ENCODE measurements at regions not wholly inside any gene's neighbourhood (a gene's known extent, or its start where the extent isn't known, plus 50 kb on each side); places are given as distances from the start of the nearest gene placed in this dataset.
"Not testable (repeated sequence)": the region's sequence is repeated elsewhere in the genome, so short reads cannot be mapped to it uniquely, and the experiment has no call there.

GRCh38 chr14:101689966-101690365 lies 71.5 kb upstream of the PPP2R5C start:
- H3K4me3 Mint-ChIP-seq; H3K36me3 Mint-ChIP-seq (ENCODE audit: low read depth); intact Hi-C loops (cut with micrococcal nuclease); H3K9me3 Mint-ChIP-seq; H3K27me3 Mint-ChIP-seq (ENCODE audit: low read depth); H3K4me1 Mint-ChIP-seq (ENCODE audit: low read depth); CTCF ChIA-PET; DNase-seq; H3K27ac Mint-ChIP-seq: not testable (repeated sequence)

- intact Hi-C loops (cut with micrococcal nuclease): no loop called here
- DNase-seq: no peak
- Mint-ChIP-seq H3K27ac (no peak overlapping the region), H3K27me3 (ENCODE audit: low read depth) (peaks cover 2% of the 10 kb centered on the region), H3K4me1 (ENCODE audit: low read depth) (no peaks in the 10 kb centered on the region), H3K4me3 (no peak overlapping the region), H3K36me3 (ENCODE audit: low read depth) (peaks cover 2% of the 10 kb centered on the region), H3K9me3 (peaks cover 7% of the 10 kb centered on the region)
- CTCF ChIA-PET: no interaction called here
Measured at GRCh38 chr14:101695659-101696058, 65.8 kb upstream of the PPP2R5C start.

GRCh38 chr14:101704140-101704539 lies 57.4 kb upstream of the PPP2R5C start:
- H3K9me3 Mint-ChIP-seq: no peaks in the 10 kb centered on the region
- no peaks in the 10 kb centered on the region for H3K36me3 Mint-ChIP-seq (ENCODE audit: low read depth)
- no peak for DNase-seq
- no peaks in the 10 kb centered on the region for H3K27me3 Mint-ChIP-seq (ENCODE audit: low read depth)
- no peak overlapping the region for H3K4me3 Mint-ChIP-seq
- intact Hi-C loops (cut with micrococcal nuclease): loop anchor here (10.0 kb wide), 1 partner anchor 321 kb away; no protein-coding TSS in a partner anchor
- CTCF ChIA-PET: interaction anchor here (0.7 kb wide), 1 partner anchor 198 kb away, joined by 3 read pairs; no protein-coding TSS in a partner anchor
- no peak overlapping the region for H3K27ac Mint-ChIP-seq
- peaks cover 27% of the 10 kb centered on the region for H3K4me1 Mint-ChIP-seq (ENCODE audit: low read depth)

- no peaks in the 10 kb centered on the region for H3K9me3 Mint-ChIP-seq
- no peaks in the 10 kb centered on the region for H3K27me3 Mint-ChIP-seq (ENCODE audit: low read depth)
- no peak overlapping the region for H3K27ac Mint-ChIP-seq
- peak; percentile 68 for DNase-seq
- no peak overlapping the region for H3K4me3 Mint-ChIP-seq
- H3K4me1 Mint-ChIP-seq (ENCODE audit: low read depth): peaks cover 27% of the 10 kb centered on the region
- CTCF ChIA-PET: interaction anchor here (0.6 to 3.8 kb wide), 15 partner anchors 10 to 608 kb away, joined by 3 to 25 read pairs (median 3); no protein-coding TSS in a partner anchor
- H3K36me3 Mint-ChIP-seq (ENCODE audit: low read depth): no peaks in the 10 kb centered on the region
- intact Hi-C loops (cut with micrococcal nuclease): loop anchor here (2.0 to 10.0 kb wide), 3 partner anchors 186 to 381 kb away; partner anchors contain the start of gene HSP90AA1
Measured at GRCh38 chr14:101705733-101706508, 55.6 kb upstream of the PPP2R5C start.

GRCh38 chr14:101706509-101707067 lies 54.9 kb upstream of the PPP2R5C start:
- CTCF ChIA-PET: interaction anchor here (0.6 to 3.8 kb wide), 38 partner anchors 10 to 607 kb away, joined by 3 to 25 read pairs (median 4); partner anchors contain the start of gene DYNC1H1
- Mint-ChIP-seq H3K9me3 (no peaks in the 10 kb centered on the region), H3K4me1 (ENCODE audit: low read depth) (peaks cover 27% of the 10 kb centered on the region), H3K27me3 (ENCODE audit: low read depth) (no peaks in the 10 kb centered on the region), H3K27ac (peak overlapping the region; percentile 63), H3K36me3 (ENCODE audit: low read depth) (no peaks in the 10 kb centered on the region), H3K4me3 (no peak overlapping the region)
- no peak for DNase-seq
- intact Hi-C loops (cut with micrococcal nuclease): loop anchor here (1.0 to 10.0 kb wide), 16 partner anchors 16 to 608 kb away; partner anchors contain the start of gene HSP90AA1

GRCh38 chr14:101707068-101707842 lies 54.3 kb upstream of the PPP2R5C start:
- H3K27ac Mint-ChIP-seq: peak overlapping the region; percentile 78
- intact Hi-C loops (cut with micrococcal nuclease): loop anchor here (1.0 to 10.0 kb wide), 16 partner anchors 15 to 607 kb away; partner anchors contain the start of gene HSP90AA1

GRCh38 chr14:101707863-101708620 lies 53.5 kb upstream of the PPP2R5C start:
- peak overlapping the region; percentile 78 for H3K27ac Mint-ChIP-seq
- H3K4me3 Mint-ChIP-seq: peak overlapping the region; percentile 49
- DNase-seq: no peak
- no peaks in the 10 kb centered on the region for H3K9me3 Mint-ChIP-seq
- intact Hi-C loops (cut with micrococcal nuclease): loop anchor here (1.0 to 10.0 kb wide), 16 partner anchors 14 to 606 kb away; partner anchors contain the start of gene HSP90AA1
- CTCF ChIA-PET: interaction anchor here (1.0 to 3.8 kb wide), 16 partner anchors 12 to 245 kb away, joined by 3 to 25 read pairs (median 6); no protein-coding TSS in a partner anchor
- peaks cover 27% of the 10 kb centered on the region for H3K4me1 Mint-ChIP-seq (ENCODE audit: low read depth)
- no peaks in the 10 kb centered on the region for H3K27me3 Mint-ChIP-seq (ENCODE audit: low read depth)
- H3K36me3 Mint-ChIP-seq (ENCODE audit: low read depth): no peaks in the 10 kb centered on the region

More at GRCh38 chr14:101707068-101707842, 54.3 kb upstream of the PPP2R5C start:
- DNase-seq: peak; percentile 76
- CTCF ChIA-PET: interaction anchor here (0.6 to 3.8 kb wide), 37 partner anchors 9 to 607 kb away, joined by 3 to 25 read pairs (median 4); partner anchors contain the start of gene DYNC1H1
- H3K4me3 Mint-ChIP-seq: peak overlapping the region; percentile 49
- peaks cover 27% of the 10 kb centered on the region for H3K4me1 Mint-ChIP-seq (ENCODE audit: low read depth)
- H3K9me3 Mint-ChIP-seq: no peaks in the 10 kb centered on the region
- H3K36me3 Mint-ChIP-seq (ENCODE audit: low read depth): no peaks in the 10 kb centered on the region
- no peaks in the 10 kb centered on the region for H3K27me3 Mint-ChIP-seq (ENCODE audit: low read depth)

- Mint-ChIP-seq H3K4me3 (no peak overlapping the region), H3K36me3 (ENCODE audit: low read depth) (no peaks in the 10 kb centered on the region), H3K27me3 (ENCODE audit: low read depth) (no peaks in the 10 kb centered on the region), H3K4me1 (ENCODE audit: low read depth) (peaks cover 31% of the 10 kb centered on the region), H3K27ac (peak overlapping the region; percentile 0), H3K9me3 (no peaks in the 10 kb centered on the region)
- no peak for DNase-seq
- intact Hi-C loops (cut with micrococcal nuclease): loop anchor here (5.0 to 10.0 kb wide), 2 partner anchors 183 to 316 kb away; no protein-coding TSS in a partner anchor
- CTCF ChIA-PET: interaction anchor here (0.7 to 3.8 kb wide), 5 partner anchors 11 to 136 kb away, joined by 3 to 25 read pairs (median 4); no protein-coding TSS in a partner anchor
Measured at GRCh38 chr14:101708853-101709532, 52.5 kb upstream of the PPP2R5C start.

- Mint-ChIP-seq H3K9me3 (no peaks in the 10 kb centered on the region), H3K4me1 (ENCODE audit: low read depth) (peaks cover 31% of the 10 kb centered on the region), H3K36me3 (ENCODE audit: low read depth) (no peaks in the 10 kb centered on the region), H3K27ac (no peak overlapping the region), H3K27me3 (ENCODE audit: low read depth) (no peaks in the 10 kb centered on the region), H3K4me3 (no peak overlapping the region)
- DNase-seq: no peak
- CTCF ChIA-PET: interaction anchor here (0.7 to 1.4 kb wide), 2 partner anchors 51 to 62 kb away, joined by 4 to 5 read pairs; no protein-coding TSS in a partner anchor
- intact Hi-C loops (cut with micrococcal nuclease): loop anchor here (5.0 to 10.0 kb wide), 2 partner anchors 183 to 315 kb away; no protein-coding TSS in a partner anchor
Measured at GRCh38 chr14:101709533-101709881, 52.0 kb upstream of the PPP2R5C start.

GRCh38 chr14:101709962-101710931 lies 51.3 kb upstream of the PPP2R5C start:
- Mint-ChIP-seq H3K27me3 (ENCODE audit: low read depth) (no peaks in the 10 kb centered on the region), H3K4me1 (ENCODE audit: low read depth) (peaks cover 29% of the 10 kb centered on the region), H3K9me3 (no peaks in the 10 kb centered on the region), H3K36me3 (ENCODE audit: low read depth) (no peaks in the 10 kb centered on the region), H3K4me3 (no peak overlapping the region), H3K27ac (no peak overlapping the region)
- CTCF ChIA-PET: interaction anchor here (0.6 to 1.4 kb wide), 4 partner anchors 50 to 97 kb away, joined by 3 to 5 read pairs (median 4); no protein-coding TSS in a partner anchor
- DNase-seq: no peak
- intact Hi-C loops (cut with micrococcal nuclease): loop anchor here (5.0 to 10.0 kb wide), 2 partner anchors 182 to 315 kb away; no protein-coding TSS in a partner anchor
